ENCODE measurements at regions not wholly inside any gene's neighbourhood (a gene's known extent, or its start where the extent isn't known, plus 50 kb on each side); places are given as distances from the start of the nearest gene placed in this dataset.
"Not testable (repeated sequence)": the region's sequence is repeated elsewhere in the genome, so short reads cannot be mapped to it uniquely, and the experiment has no call there.

DNA sequence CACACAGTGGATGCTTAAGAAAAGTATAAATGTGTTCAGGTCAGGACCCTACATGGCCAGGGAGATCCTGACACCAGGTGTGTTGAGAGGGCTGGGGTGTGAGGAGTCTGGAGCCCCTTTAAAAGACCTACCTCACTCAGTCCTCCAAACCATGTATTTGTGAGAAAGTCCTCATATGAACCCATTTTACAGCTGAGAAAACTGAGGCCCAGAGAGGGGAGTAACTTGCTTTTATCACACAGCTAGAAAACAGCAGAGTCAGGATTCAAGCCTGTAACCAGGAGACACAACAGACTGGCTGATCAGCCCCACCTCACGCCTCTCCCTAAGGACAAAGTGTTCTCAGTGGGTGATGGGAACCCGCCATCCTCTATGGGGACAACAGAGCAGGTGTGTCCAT, 706.7 kb downstream of the PTPRU start:
- Mint-ChIP-seq H3K4me1 (no peaks in the 10 kb centered on the region), H3K36me3 (no peaks in the 10 kb centered on the region), H3K9me3 (no peaks in the 10 kb centered on the region), H3K27me3 (ENCODE audit: low read depth in 3 of 3) (peaks cover 5 to 8% (median 7%) of the 10 kb centered on the region in 3 donors), H3K4me3 (no peak overlapping the region), H3K27ac (no peak overlapping the region)
- no peak for DNase-seq

DNA sequence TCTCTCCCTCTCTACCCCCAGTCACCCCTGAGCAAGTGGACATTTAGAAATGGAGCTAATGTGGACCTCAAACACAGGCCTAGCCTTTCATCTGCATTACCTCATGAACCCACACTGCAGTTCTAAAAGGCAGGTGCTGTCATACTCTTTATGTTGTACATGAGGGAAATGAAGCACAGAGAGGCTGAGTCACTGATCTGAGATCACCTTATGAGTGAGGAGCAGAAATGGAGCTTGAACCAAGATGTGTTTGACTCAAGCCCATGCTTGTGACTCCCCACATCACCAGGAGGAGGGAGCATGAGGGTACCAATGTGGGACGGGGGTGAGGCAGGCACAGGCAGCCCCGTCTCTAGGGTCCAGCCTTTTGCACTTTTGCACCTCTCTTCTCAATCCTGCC, 702.8 kb downstream of the PTPRU start:
- Mint-ChIP-seq H3K4me1 (no peaks in the 10 kb centered on the region), H3K27ac (no peak overlapping the region), H3K9me3 (peaks cover 0 to 2% (median 0%) of the 10 kb centered on the region in 6 donors), H3K4me3 (no peak overlapping the region), H3K36me3 (no peaks in the 10 kb centered on the region), H3K27me3 (ENCODE audit: low read depth in 3 of 3) (peaks cover 0 to 3% (median 2%) of the 10 kb centered on the region in 3 donors)
- DNase-seq, result no peak

DNA sequence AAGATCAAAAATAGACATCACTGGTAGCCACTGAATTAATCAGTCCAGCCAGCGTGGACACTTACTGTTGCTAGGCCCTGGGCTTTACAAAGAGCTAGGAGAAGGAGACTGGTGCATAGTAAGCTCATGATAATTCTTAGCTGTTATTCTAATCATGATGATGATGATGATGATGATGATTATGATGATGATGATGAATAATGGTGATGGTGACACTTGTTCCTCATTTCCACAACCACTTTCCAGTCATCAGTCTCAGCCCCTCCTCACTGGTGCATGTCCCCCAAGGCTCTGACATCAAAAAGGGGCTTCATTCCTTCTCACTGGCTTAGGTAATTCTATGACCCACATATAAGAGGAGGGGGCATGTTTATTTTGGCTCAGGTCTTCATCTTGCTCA, 701.0 kb downstream of the PTPRU start:
- DNase-seq, result no peak
- Mint-ChIP-seq H3K27me3 (ENCODE audit: low read depth in 3 of 3) (peaks cover 0 to 3% (median 2%) of the 10 kb centered on the region in 3 donors), H3K4me1 (no peaks in the 10 kb centered on the region), H3K36me3 (no peaks in the 10 kb centered on the region), H3K9me3 (peaks cover 0 to 2% (median 0%) of the 10 kb centered on the region in 6 donors), H3K4me3 (no peak overlapping the region), H3K27ac (no peak overlapping the region)

DNA sequence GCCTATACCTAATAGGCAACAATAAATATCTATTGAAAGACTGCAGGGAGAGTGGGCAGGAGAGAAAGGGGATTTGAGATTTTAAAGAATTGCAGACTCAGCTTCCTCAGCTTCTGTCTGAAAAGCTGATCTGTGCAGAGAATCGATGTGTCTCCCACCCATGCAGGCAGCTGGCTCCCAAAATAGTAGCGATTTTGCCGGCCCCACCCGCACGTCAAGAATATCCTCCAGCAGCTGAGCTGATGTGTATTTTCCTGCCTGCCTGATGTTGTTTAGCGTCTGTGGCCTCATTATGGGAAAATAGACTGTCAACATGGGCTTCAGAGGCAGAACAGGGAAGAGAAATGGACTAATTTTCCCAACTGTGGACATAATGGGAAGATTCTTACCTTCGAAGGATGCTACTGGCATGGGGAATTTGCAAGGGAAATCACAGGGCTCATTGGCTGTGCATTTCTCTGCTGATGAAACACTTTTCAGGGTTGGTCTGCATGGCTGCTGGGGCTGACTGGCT, 699.8 kb downstream of the PTPRU start:
- Mint-ChIP-seq H3K27ac (no peak overlapping the region), H3K36me3 (no peaks in the 10 kb centered on the region)

DNA sequence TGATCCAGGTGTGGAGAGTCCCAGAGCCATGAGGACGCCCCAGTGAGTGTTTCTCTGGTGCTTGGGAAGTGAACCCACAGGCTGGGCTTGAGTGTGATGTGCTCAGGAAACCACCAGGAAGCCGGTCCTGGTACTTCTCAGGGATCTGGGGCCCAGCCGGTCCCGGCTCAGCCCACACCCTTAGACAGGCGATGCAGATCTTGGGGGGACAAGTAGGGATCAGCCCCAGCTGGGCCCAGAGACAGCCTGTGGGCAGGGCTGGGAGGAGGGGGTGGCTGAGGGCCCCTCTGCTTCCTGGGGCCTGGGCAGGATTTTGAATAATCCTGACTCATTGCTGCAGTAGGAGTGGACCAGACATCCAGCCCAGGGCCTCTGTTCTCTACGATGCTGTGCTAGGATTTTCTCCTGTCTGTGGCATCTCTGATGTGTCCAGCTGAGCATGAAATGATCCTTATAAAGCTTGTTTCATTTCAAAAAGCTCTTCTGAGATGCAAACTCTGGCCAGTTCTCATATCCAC, 698.0 kb downstream of the PTPRU start:
- no peak overlapping the region for H3K4me3 Mint-ChIP-seq
- H3K36me3 Mint-ChIP-seq, result no peaks in the 10 kb centered on the region
- H3K9me3 Mint-ChIP-seq, result peaks cover 0 to 2% (median 0%) of the 10 kb centered on the region in 6 donors
- H3K27ac Mint-ChIP-seq, result no peak overlapping the region
- H3K27me3 Mint-ChIP-seq (ENCODE audit: low read depth in 3 of 3), result peaks cover 2 to 6% (median 2%) of the 10 kb centered on the region in 3 donors
- no peaks in the 10 kb centered on the region for H3K4me1 Mint-ChIP-seq
- no peak for DNase-seq

More for the DNA sequence above, 699.8 kb downstream of the PTPRU start:
- H3K9me3 Mint-ChIP-seq, result peaks cover 0 to 2% (median 0%) of the 10 kb centered on the region in 6 donors
- H3K4me1 Mint-ChIP-seq, result no peaks in the 10 kb centered on the region
- no peak for DNase-seq
- no peak overlapping the region for H3K4me3 Mint-ChIP-seq
- peaks cover 2% of the 10 kb centered on the region in 3 donors for H3K27me3 Mint-ChIP-seq (ENCODE audit: low read depth in 3 of 3)

DNA sequence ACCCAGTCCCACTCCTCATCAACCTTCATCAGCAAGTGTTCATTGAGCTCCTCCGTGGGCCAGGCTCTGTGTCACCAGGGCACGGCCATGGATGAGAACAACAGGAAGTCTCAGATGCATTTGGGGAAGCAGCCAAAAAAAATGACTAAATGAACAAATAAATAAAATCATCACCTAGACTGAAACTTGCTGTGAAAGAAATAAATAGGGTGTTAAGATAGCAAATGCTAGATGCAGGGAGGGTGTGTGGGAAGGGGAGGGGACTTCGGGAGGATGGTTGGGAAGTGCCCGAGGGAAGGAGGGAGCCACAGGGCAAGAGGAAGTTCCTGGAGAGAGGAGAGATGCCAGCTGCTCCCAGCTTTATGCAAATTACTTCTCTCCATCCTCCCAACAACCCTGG, 696.7 kb downstream of the PTPRU start:
- Mint-ChIP-seq H3K4me3 (no peak overlapping the region), H3K27me3 (ENCODE audit: low read depth in 3 of 3) (peaks cover 2 to 6% (median 6%) of the 10 kb centered on the region in 3 donors), H3K4me1 (no peaks in the 10 kb centered on the region), H3K36me3 (no peaks in the 10 kb centered on the region), H3K9me3 (peaks cover 0 to 2% (median 0%) of the 10 kb centered on the region in 6 donors), H3K27ac (no peak overlapping the region)
- DNase-seq, result no peak

DNA sequence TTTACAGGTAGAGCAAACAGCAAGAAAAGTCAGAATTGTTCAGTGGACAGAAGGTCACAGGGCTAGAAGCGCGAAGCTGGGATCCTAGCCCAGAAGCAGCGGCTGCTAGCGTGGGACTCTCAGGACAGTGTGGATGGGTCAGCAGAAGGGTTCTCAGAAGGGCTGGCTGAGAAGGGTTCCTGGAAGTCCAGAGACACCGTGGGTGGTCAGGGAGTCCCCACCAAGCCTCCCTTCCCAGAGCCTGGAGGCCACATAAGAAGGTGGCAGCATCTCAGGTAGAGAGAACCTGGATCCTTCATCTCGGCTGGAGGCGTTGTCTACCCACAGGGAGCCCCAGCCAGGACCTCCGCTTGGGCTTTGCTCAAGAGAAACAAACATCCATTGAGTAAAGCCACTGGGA, 696.3 kb downstream of the PTPRU start:
- Mint-ChIP-seq H3K9me3 (peaks cover 0 to 1% (median 0%) of the 10 kb centered on the region in 6 donors), H3K36me3 (no peaks in the 10 kb centered on the region), H3K27ac (no peak overlapping the region), H3K4me1 (no peaks in the 10 kb centered on the region), H3K27me3 (ENCODE audit: low read depth in 3 of 3) (peaks cover 2 to 6% (median 6%) of the 10 kb centered on the region in 3 donors), H3K4me3 (no peak overlapping the region)
- no peak for DNase-seq

DNA sequence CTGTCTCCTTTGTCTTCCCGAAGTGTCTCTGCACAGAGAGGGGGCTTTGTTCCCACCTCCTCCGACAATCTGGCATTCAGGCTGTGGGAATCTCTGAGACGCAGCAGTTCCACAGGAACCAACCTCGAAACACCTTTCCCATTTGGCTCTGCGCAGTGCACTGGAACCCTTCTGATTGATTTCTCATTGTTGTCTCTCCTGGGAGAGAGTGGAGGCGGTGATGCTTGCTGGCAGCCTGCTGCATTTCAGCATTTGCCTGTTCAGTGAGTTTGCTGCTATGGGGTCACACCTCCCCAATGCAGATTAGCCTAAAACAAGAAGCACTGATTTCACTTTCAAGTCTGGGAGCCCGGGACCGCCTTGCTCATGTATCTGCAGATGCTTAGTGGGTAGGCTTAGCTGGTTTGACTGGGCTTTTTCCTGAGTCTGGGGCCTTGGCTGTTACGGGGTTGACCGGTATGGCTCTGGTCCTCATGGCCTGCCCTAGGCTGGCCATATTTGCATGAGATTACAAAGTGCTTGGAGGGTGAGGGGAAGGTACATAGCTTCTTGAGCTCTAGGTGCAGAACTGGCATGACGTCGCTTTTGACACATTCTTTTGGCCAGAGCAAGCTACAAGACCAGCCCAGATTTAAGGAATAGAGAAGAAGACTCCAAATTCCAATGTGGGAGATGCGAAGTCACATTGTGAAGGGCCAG, 695.3 kb downstream of the PTPRU start:
- Mint-ChIP-seq H3K4me3 (no peak overlapping the region), H3K36me3 (no peaks in the 10 kb centered on the region), H3K9me3 (no peaks in the 10 kb centered on the region), H3K27ac (no peak overlapping the region), H3K27me3 (ENCODE audit: low read depth in 3 of 3) (peaks cover 2 to 6% (median 6%) of the 10 kb centered on the region in 3 donors), H3K4me1 (no peaks in the 10 kb centered on the region)
- no peak for DNase-seq

DNA sequence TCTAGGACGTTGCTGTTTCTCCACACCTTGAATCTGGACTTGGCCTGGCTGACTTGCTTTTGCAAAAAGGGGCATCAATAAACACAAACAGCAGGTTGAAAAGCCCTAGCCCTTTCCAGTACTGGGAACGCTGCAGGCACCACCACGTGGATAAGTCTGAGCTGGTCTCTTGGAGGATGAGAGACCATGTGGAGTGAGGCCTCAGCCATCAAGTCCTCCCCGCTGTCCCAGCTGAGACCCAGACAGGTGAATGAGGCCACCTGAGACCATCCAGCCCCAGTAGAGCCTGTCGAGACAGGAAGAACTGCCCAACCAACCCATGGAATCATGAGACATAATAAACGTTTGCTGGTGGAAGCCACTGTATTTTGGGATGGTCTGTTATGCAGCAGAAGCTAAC, 688.7 kb downstream of the PTPRU start:
- no peaks in the 10 kb centered on the region for H3K9me3 Mint-ChIP-seq
- no peak for DNase-seq
- H3K4me3 Mint-ChIP-seq, result no peak overlapping the region
- H3K27me3 Mint-ChIP-seq (ENCODE audit: low read depth in 3 of 3), result peaks cover 2 to 10% (median 9%) of the 10 kb centered on the region in 3 donors
- H3K36me3 Mint-ChIP-seq, result no peaks in the 10 kb centered on the region
- no peaks in the 10 kb centered on the region for H3K4me1 Mint-ChIP-seq
- no peak overlapping the region for H3K27ac Mint-ChIP-seq

DNA sequence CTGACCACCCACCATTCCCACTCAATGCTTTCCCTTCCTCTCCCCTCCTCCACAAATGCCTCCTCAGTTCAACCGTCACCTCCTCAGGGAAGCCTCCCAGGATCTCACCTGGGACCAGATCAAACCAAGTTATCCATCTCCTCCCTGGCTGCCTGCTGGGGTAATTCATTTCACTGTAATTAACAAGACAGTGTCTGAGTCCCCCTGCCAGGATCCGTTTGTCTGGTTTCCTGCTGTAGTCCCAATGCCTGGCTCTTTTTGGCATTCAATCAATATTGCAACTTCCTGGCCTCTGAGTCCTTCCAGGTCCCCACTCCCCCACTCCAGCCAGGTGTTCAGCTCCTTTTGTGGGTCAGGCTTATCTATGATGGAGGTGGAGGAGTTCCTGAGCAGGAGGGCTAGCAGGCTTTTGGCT, 687.7 kb downstream of the PTPRU start:
- Mint-ChIP-seq H3K27me3 (ENCODE audit: low read depth in 3 of 3) (peaks cover 2 to 10% (median 9%) of the 10 kb centered on the region in 3 donors), H3K9me3 (no peaks in the 10 kb centered on the region), H3K4me3 (no peak overlapping the region), H3K36me3 (no peaks in the 10 kb centered on the region), H3K4me1 (no peaks in the 10 kb centered on the region), H3K27ac (no peak overlapping the region)
- no peak for DNase-seq

DNA sequence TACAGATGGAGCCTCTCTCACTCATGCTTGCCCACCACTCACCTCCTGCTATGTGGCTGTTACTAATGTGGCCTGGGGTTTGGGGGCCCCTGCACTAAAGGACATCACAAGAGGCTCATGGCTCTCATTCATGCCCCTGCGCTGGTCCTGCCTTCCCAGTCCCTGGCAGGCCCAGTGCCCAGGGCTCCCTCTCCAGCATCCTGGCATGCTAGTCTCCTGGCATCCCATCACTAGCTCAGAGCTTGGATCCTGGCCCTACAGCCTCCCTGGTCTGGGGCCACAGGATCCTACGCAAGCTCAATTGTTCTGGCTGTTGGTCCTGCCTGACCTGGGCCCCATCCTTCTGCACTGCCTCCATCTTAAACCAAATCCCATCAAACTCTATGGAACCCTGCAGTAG, 685.4 kb downstream of the PTPRU start:
- H3K4me3 Mint-ChIP-seq, result no peak overlapping the region
- no peaks in the 10 kb centered on the region for H3K36me3 Mint-ChIP-seq
- peaks cover 2 to 15% (median 5%) of the 10 kb centered on the region in 3 donors for H3K27me3 Mint-ChIP-seq (ENCODE audit: low read depth in 3 of 3)
- H3K27ac Mint-ChIP-seq, result no peak overlapping the region
- DNase-seq, result no peak
- H3K9me3 Mint-ChIP-seq, result no peaks in the 10 kb centered on the region
- H3K4me1 Mint-ChIP-seq, result no peaks in the 10 kb centered on the region

DNA sequence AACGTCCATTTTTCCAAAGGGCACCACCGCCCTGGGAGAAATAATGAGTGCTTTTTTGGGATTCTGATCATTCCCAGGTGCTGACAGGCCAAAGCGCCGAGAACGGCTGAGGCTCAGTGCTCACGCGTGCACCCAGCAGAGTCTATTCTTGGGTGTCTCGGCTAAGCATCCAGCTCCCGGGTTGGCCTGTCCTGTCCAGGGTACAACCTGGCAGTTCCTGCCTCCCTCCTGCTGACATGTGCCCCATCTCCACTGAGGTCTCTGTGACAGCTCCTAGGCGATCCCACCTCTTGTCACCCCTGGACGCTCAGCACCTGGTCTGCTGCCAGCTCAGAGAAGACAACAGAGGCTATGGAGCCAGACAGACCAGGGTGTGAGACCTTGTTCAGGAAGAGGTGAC, 684.5 kb downstream of the PTPRU start:
- Mint-ChIP-seq H3K27ac (no peak overlapping the region), H3K4me1 (no peaks in the 10 kb centered on the region), H3K36me3 (no peaks in the 10 kb centered on the region), H3K9me3 (no peaks in the 10 kb centered on the region), H3K27me3 (ENCODE audit: low read depth in 3 of 3) (peaks cover 2 to 15% (median 5%) of the 10 kb centered on the region in 3 donors), H3K4me3 (no peak overlapping the region)
- DNase-seq, result no peak

DNA sequence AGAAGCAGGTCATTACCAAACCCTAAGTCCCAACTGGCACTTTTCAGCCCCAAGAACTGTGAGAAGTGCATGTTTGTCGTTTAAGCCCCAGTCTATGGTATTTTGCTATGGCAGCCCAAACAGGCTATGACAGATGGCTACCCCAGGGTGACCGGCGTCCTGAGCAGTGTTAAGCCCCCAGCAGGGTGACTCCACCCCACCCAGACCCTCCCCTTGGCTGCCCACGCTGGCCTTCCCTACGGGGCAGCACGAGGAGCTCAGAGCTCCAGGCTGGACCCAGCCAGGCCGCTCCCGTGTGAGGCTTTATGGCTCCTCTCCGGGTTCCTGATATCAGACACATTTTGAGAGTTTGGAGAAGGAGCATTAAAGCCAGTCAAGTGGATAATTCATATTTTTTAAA, 684.0 kb downstream of the PTPRU start:
- Mint-ChIP-seq H3K4me1 (no peaks in the 10 kb centered on the region), H3K9me3 (no peaks in the 10 kb centered on the region), H3K27ac (no peak overlapping the region), H3K4me3 (no peak overlapping the region), H3K36me3 (no peaks in the 10 kb centered on the region), H3K27me3 (ENCODE audit: low read depth in 3 of 3) (peaks cover 4 to 15% (median 5%) of the 10 kb centered on the region in 3 donors)
- no peak for DNase-seq

DNA sequence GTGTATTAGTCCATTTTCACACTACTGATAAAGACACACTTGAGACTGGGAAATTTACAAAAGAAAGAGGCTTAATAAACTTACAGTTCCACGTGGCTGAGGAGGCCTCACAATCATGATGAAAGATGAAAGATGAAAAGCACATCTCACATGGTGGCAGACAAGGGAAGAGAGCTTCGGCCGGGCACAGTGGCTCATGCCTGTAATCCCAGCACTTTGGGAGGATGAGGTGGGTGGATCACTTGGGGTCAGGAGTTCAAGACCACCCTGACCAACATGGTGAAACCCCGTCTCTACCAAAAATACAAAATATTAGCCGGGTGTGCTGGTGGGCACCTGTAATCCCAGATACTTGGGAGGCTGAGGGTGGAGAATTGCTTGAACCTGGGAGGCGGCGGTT, 682.7 kb downstream of the PTPRU start:
- not testable (repeated sequence) for H3K9me3 Mint-ChIP-seq, DNase-seq, H3K27ac Mint-ChIP-seq, H3K4me1 Mint-ChIP-seq, H3K36me3 Mint-ChIP-seq, H3K4me3 Mint-ChIP-seq
- peaks cover 5 to 14% (median 6%) of the 10 kb centered on the region in 3 donors for H3K27me3 Mint-ChIP-seq (ENCODE audit: low read depth in 3 of 3)

Measured in immature natural killer cell (primary cell).